SK-N-SH (cell line): ENCODE measurements at regions not wholly inside any gene's neighbourhood (a gene's known extent, or its start where the extent isn't known, plus 50 kb on each side); places are given as distances from the start of the nearest gene placed in this dataset.

Experiments used
- CTCF ChIA-PET: fragments of 300-600, 350-600 bp; formaldehyde crosslinking; extraction: SDS; loops from one replicate; lab custom pipeline; 2021; lab: Yijun Ruan, JAX
- POLR2A ChIA-PET: fragments of 350-600 bp; sonication (Branson Sonifier 250); formaldehyde crosslinking; extraction: SDS; loops from one replicate; lab custom pipeline; 2020; ENCODE audit warnings: antibody characterized with exemption, inconsistent platforms; lab: Yijun Ruan, JAX
- DNase-seq: peaks from one replicate; pipeline ENCODE4 v3.0.0; 2012
- H2AFZ ChIP-seq: fragments of 200-600 bp; sonication (generic); 2 replicates; pipeline ENCODE4 v1.8.1; 2016; ENCODE audit warnings: antibody characterized with exemption, mild to moderate bottlenecking, low read depth
- H3F3A ChIP-seq: fragments of 200-600 bp; sonication (generic); replicated peaks from 2 replicates; pipeline ENCODE3; 2016; ENCODE audit warnings: antibody characterized with exemption, mild to moderate bottlenecking; ENCODE audit not compliant: insufficient read depth
- H3K27ac ChIP-seq, 2 experiments: fragments of 200-500 bp in 1 of 2; fragments of 200-600 bp in 1 of 2; sonication (Bioruptor generic) in 1 of 2; sonication (generic), shearing (Covaris generic) in 1 of 2; 2 replicates each; pipeline versions ENCODE4 v1.5.1 to v1.6.1; 2014 to 2016; ENCODE audit warnings: low read depth in 2 of 2, inconsistent platforms in 1 of 2, low read length in 1 of 2, mild to moderate bottlenecking in 1 of 2, mixed read lengths in 1 of 2
- H3K27me3 ChIP-seq: fragments of 200-600 bp; sonication (generic), shearing (Covaris generic); 2 replicates; pipeline ENCODE4 v1.6.1; 2016; ENCODE audit warnings: mixed run types; ENCODE audit not compliant: insufficient read depth
- H3K36me3 ChIP-seq, 2 experiments: fragments of 200-500 bp in 1 of 2; fragments of 200-600 bp in 1 of 2; sonication (Bioruptor generic) in 1 of 2; sonication (generic) in 1 of 2; replicated peaks in 1 of 2; 2 replicates each; pipeline versions ENCODE3 to v1.5.1; 2014 to 2016; ENCODE audit warnings: low read length in 1 of 2, mild to moderate bottlenecking in 1 of 2; ENCODE audit not compliant: insufficient read depth in 2 of 2, control insufficient read depth in 1 of 2
- H3K4me1 ChIP-seq, 2 experiments: fragments of 200-500 bp in 1 of 2; fragments of 200-600 bp in 1 of 2; sonication (Bioruptor generic) in 1 of 2; sonication (generic), shearing (Covaris generic) in 1 of 2; 2 replicates each; pipeline versions ENCODE4 v1.5.1 to v1.6.1; 2014 to 2016; ENCODE audit warnings: low read depth in 1 of 2, low read length in 1 of 2, mixed run types in 1 of 2; ENCODE audit not compliant: insufficient read depth in 2 of 2, control insufficient read depth in 1 of 2
- H3K4me2 ChIP-seq: fragments of 200-600 bp; sonication (generic), shearing (Covaris generic); 2 replicates; pipeline ENCODE4 v1.6.1; 2017; ENCODE audit warnings: mixed run types
- H3K4me3 ChIP-seq, 2 experiments: fragments of 200-500 bp in 1 of 2; fragments of 200-600 bp in 1 of 2; sonication (Bioruptor generic) in 1 of 2; sonication (generic), shearing (Covaris generic) in 1 of 2; 2 replicates each; pipeline versions ENCODE4 v1.5.1 to v1.8.1; 2014 to 2016; ENCODE audit warnings: low read depth in 2 of 2, inconsistent platforms in 1 of 2, low read length in 1 of 2, mild to moderate bottlenecking in 1 of 2, mixed read lengths in 1 of 2, moderate library complexity in 1 of 2
- H3K79me2 ChIP-seq: fragments of 200-600 bp; sonication (generic); 2 replicates; pipeline ENCODE4 v1.8.1; 2017; ENCODE audit warnings: mild to moderate bottlenecking; ENCODE audit not compliant: insufficient read depth
- H3K9ac ChIP-seq: fragments of 200-600 bp; sonication (generic); 2 replicates; pipeline ENCODE4 v1.6.1; 2017; ENCODE audit warnings: mixed run types
- H3K9me2 ChIP-seq: fragments of 200-600 bp; sonication (generic); 2 replicates; pipeline ENCODE4 v1.6.1; 2017; ENCODE audit warnings: mixed run types
- H3K9me3 ChIP-seq: fragments of 200-600 bp; sonication (generic); 2 replicates; pipeline ENCODE4 v1.6.1; 2017; ENCODE audit warnings: mixed run types, mild to moderate bottlenecking, moderate library complexity
- H4K20me1 ChIP-seq: fragments of 200-600 bp; sonication (generic); 2 replicates; pipeline ENCODE4 v1.6.1; 2017; ENCODE audit warnings: mild to moderate bottlenecking, mixed run types; ENCODE audit not compliant: insufficient read depth
- CHD2 ChIP-seq: fragments of 150-350 bp; IDR thresholded peaks from 2 replicates; pipeline ENCODE4 v1.6.1; 2018; ENCODE audit warnings: low read length; ENCODE audit not compliant: partially characterized antibody
- EZH2phosphoT487 ChIP-seq: fragments of 200-600 bp; sonication (generic); IDR thresholded peaks from 2 replicates; pipeline ENCODE4 v1.6.1; 2017; ENCODE audit warnings: low read depth, mixed run types, mild to moderate bottlenecking, antibody characterized with exemption, moderate library complexity, borderline replicate concordance
- FOXJ3 ChIP-seq: sonication (generic); formaldehyde crosslinking; IDR thresholded peaks from 2 replicates; pipeline ENCODE4 v1.5.1; 2020; ENCODE audit warnings: mild to moderate bottlenecking, missing genetic modification reagents
- FOXM1 ChIP-seq: IDR thresholded peaks from 2 replicates; pipeline ENCODE4 v1.4.0; 2012; ENCODE audit warnings: low read depth, mild to moderate bottlenecking
- JUND ChIP-seq: IDR thresholded peaks from 2 replicates; pipeline ENCODE4 v1.4.0; 2012
- MAX ChIP-seq: IDR thresholded peaks from 2 replicates; pipeline ENCODE4 v1.4.0; 2012; ENCODE audit warnings: low read depth
- MEF2A ChIP-seq: IDR thresholded peaks from 2 replicates; pipeline ENCODE4 v1.4.0; 2012; ENCODE audit warnings: low read depth, borderline replicate concordance
- MXI1 ChIP-seq: IDR thresholded peaks from 2 replicates; pipeline ENCODE4 v1.6.1; 2012; ENCODE audit warnings: mild to moderate bottlenecking, low read depth, low read length, improper control_type of control experiment
- NRF1 ChIP-seq: IDR thresholded peaks from 2 replicates; pipeline ENCODE4 v1.6.1; 2012; ENCODE audit warnings: low read depth, mild to moderate bottlenecking, low read length
- POLR2AphosphoS5 ChIP-seq: IDR thresholded peaks from 2 replicates; pipeline ENCODE4 v1.6.1; 2012; ENCODE audit warnings: low read depth, low read length
- RFX5 ChIP-seq: IDR thresholded peaks from 2 replicates; pipeline ENCODE4 v1.6.1; 2012; ENCODE audit warnings: mild to moderate bottlenecking, improper control_type of control experiment, low read length
- RXRA ChIP-seq: IDR thresholded peaks from 2 replicates; pipeline ENCODE4 v1.4.0; 2012; ENCODE audit warnings: low read depth, mild to moderate bottlenecking, borderline replicate concordance
- SIN3A ChIP-seq: IDR thresholded peaks from 2 replicates; pipeline ENCODE4 v1.6.1; 2012; ENCODE audit warnings: low read depth, mild to moderate bottlenecking, low read length, moderate library complexity, borderline replicate concordance
- SMC3 ChIP-seq: IDR thresholded peaks from 2 replicates; pipeline ENCODE4 v1.6.1; 2012; ENCODE audit warnings: low read depth, low read length, improper control_type of control experiment
- TAF1 ChIP-seq: IDR thresholded peaks from 2 replicates; pipeline ENCODE4 v1.6.1; 2012; ENCODE audit warnings: low read depth, mild to moderate bottlenecking, low read length, moderate library complexity, borderline replicate concordance
- TCF12 ChIP-seq: IDR thresholded peaks from 2 replicates; pipeline ENCODE4 v1.4.0; 2012
- TEAD4 ChIP-seq: IDR thresholded peaks from 2 replicates; pipeline ENCODE4 v1.4.0; 2012; ENCODE audit warnings: mild to moderate bottlenecking, borderline replicate concordance; ENCODE audit not compliant: insufficient read depth
- YY1 ChIP-seq: IDR thresholded peaks from 2 replicates; pipeline ENCODE4 v1.4.0; 2012; ENCODE audit warnings: low read depth, mild to moderate bottlenecking
- WGBS: methylation state at CpG from one replicate; pipeline ENCODE4 v1.1.6; 2017; ENCODE audit warnings: low lambda C conversion rate; 5-methylcytosine and 5-hydroxymethylcytosine counted together
- TF ChIP-seq, protein P1 (sequence below): IDR thresholded peaks from 2 replicates; pipeline ENCODE4 v1.4.0; 2012; ENCODE audit warnings: low read depth, borderline replicate concordance
- TF ChIP-seq, protein P2 (sequence below): IDR thresholded peaks from 2 replicates; pipeline ENCODE4 v1.6.1; 2012; ENCODE audit warnings: mild to moderate bottlenecking, low read depth, low read length, moderate library complexity
- TF ChIP-seq, protein P3 (sequence below): fragments of 150-350 bp; IDR thresholded peaks from 2 replicates; pipeline ENCODE4 v1.6.1; 2016; ENCODE audit warnings: mild to moderate bottlenecking, low read depth, low read length
- TF ChIP-seq, protein P4 (sequence below): fragments of 200-600 bp; sonication (generic); IDR thresholded peaks from 2 replicates; pipeline ENCODE4 v1.6.1; 2017; ENCODE audit warnings: antibody characterized with exemption, mild to moderate bottlenecking, moderate library complexity

DNA sequence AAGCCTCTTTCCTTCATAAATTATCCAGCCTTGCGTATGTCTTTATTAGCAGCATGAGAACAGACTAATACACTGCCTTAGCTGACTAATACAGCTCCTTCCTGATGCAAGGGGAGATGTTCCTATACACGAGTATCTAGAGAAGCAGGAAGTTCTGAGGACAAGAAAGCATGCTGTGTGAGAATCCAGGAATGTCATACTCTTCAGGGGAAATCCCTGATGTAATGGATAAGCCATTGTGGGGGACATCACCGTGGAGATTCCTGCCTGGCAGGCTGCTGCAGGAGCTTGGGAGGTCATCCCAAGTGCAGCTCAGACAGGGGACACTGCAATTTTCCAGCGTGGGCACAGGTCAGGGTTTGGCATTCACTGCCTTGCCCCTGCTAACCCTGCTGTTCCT is 476.9 kb downstream of the NR2F2 start:
- no peaks in the 10 kb centered on the region for H4K20me1 ChIP-seq
- POLR2A ChIA-PET: interaction anchor here (0.7 kb wide), 1 partner anchor 76 kb away, joined by 3 read pairs; no protein-coding TSS in a partner anchor
- WGBS: 4% methylated on average over 4 of the region's 4 CpGs

DNA sequence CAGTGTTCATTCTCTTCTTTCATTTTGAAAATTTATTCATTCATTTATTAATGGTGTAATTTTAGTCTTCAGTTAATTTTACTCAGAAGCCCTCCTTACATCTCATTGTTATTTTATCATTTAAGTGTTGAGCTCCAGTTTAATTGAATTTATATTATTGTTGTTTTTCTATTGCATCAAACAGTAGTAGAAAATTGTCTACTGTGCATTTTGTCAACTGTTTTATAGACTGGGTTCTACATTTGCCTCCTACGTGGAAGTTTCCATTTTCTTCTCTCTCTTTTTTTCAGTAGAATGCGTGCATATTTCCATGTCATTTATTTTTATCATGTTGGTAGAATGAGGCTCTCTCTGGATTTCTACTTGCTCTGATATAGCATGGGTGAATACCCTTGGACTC is 487.4 kb downstream of the NR2F2 start:
- no peak overlapping the region for H3K4me2 ChIP-seq
- ChIA-PET CTCF (no interaction called here), POLR2A (no interaction called here)
- H3K36me3 ChIP-seq: no peaks in the 10 kb centered on the region
- H3K4me3 ChIP-seq: no peak overlapping the region
- H3F3A ChIP-seq: no peaks in the 10 kb centered on the region
- H3K9me2 ChIP-seq: no peaks in the 10 kb centered on the region
- no peak for DNase-seq
- WGBS: 4% methylated on average over 2 of the region's 2 CpGs
- no peaks in the 10 kb centered on the region for H4K20me1 ChIP-seq
- no peak overlapping the region for H3K9ac ChIP-seq
- no peaks in the 10 kb centered on the region for H3K79me2 ChIP-seq
- H2AFZ ChIP-seq: no peak overlapping the region
- no peaks in the 10 kb centered on the region for H3K9me3 ChIP-seq
- H3K27me3 ChIP-seq: no peaks in the 10 kb centered on the region
- no peak overlapping the region for H3K27ac ChIP-seq
- H3K4me1 ChIP-seq: no peaks in the 10 kb centered on the region
- no peak for TF ChIP-seq MXI1
- no peak for TF ChIP-seq RFX5
- TF ChIP-seq RXRA: no peak
- TF ChIP-seq TEAD4: no peak
- TF ChIP-seq MEF2A: no peak
- no peak for TF ChIP-seq JUND
- no peak for TF ChIP-seq FOXJ3
- TF ChIP-seq, protein P1, sequence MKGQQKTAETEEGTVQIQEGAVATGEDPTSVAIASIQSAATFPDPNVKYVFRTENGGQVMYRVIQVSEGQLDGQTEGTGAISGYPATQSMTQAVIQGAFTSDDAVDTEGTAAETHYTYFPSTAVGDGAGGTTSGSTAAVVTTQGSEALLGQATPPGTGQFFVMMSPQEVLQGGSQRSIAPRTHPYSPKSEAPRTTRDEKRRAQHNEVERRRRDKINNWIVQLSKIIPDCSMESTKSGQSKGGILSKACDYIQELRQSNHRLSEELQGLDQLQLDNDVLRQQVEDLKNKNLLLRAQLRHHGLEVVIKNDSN: no peak
- TF ChIP-seq TAF1: no peak
- TF ChIP-seq YY1: no peak
- no peak for TF ChIP-seq POLR2AphosphoS5
- TF ChIP-seq, protein P2, sequence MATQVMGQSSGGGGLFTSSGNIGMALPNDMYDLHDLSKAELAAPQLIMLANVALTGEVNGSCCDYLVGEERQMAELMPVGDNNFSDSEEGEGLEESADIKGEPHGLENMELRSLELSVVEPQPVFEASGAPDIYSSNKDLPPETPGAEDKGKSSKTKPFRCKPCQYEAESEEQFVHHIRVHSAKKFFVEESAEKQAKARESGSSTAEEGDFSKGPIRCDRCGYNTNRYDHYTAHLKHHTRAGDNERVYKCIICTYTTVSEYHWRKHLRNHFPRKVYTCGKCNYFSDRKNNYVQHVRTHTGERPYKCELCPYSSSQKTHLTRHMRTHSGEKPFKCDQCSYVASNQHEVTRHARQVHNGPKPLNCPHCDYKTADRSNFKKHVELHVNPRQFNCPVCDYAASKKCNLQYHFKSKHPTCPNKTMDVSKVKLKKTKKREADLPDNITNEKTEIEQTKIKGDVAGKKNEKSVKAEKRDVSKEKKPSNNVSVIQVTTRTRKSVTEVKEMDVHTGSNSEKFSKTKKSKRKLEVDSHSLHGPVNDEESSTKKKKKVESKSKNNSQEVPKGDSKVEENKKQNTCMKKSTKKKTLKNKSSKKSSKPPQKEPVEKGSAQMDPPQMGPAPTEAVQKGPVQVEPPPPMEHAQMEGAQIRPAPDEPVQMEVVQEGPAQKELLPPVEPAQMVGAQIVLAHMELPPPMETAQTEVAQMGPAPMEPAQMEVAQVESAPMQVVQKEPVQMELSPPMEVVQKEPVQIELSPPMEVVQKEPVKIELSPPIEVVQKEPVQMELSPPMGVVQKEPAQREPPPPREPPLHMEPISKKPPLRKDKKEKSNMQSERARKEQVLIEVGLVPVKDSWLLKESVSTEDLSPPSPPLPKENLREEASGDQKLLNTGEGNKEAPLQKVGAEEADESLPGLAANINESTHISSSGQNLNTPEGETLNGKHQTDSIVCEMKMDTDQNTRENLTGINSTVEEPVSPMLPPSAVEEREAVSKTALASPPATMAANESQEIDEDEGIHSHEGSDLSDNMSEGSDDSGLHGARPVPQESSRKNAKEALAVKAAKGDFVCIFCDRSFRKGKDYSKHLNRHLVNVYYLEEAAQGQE: no peak

More for the DNA sequence above, 476.9 kb downstream of the NR2F2 start:
- H3K4me1 ChIP-seq: no peaks in the 10 kb centered on the region
- no peaks in the 10 kb centered on the region for H3K36me3 ChIP-seq
- H3K27ac ChIP-seq: no peak overlapping the region
- no peaks in the 10 kb centered on the region for H3K9me2 ChIP-seq
- H3F3A ChIP-seq: no peaks in the 10 kb centered on the region
- no peaks in the 10 kb centered on the region for H3K9me3 ChIP-seq
- no peaks in the 10 kb centered on the region for H3K79me2 ChIP-seq
- DNase-seq: no peak
- no peak overlapping the region for H3K9ac ChIP-seq
- TF ChIP-seq MAX (no peak), CHD2 (no peak), NRF1 (no peak), POLR2AphosphoS5 (no peak), RXRA (no peak), FOXJ3 (no peak), SIN3A (no peak), SMC3 (no peak), MEF2A (no peak), EZH2phosphoT487 (no peak), TCF12 (no peak), FOXM1 (no peak)
- TF ChIP-seq, protein P3, sequence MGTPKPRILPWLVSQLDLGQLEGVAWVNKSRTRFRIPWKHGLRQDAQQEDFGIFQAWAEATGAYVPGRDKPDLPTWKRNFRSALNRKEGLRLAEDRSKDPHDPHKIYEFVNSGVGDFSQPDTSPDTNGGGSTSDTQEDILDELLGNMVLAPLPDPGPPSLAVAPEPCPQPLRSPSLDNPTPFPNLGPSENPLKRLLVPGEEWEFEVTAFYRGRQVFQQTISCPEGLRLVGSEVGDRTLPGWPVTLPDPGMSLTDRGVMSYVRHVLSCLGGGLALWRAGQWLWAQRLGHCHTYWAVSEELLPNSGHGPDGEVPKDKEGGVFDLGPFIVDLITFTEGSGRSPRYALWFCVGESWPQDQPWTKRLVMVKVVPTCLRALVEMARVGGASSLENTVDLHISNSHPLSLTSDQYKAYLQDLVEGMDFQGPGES: no peak
- TF ChIP-seq, protein P4, sequence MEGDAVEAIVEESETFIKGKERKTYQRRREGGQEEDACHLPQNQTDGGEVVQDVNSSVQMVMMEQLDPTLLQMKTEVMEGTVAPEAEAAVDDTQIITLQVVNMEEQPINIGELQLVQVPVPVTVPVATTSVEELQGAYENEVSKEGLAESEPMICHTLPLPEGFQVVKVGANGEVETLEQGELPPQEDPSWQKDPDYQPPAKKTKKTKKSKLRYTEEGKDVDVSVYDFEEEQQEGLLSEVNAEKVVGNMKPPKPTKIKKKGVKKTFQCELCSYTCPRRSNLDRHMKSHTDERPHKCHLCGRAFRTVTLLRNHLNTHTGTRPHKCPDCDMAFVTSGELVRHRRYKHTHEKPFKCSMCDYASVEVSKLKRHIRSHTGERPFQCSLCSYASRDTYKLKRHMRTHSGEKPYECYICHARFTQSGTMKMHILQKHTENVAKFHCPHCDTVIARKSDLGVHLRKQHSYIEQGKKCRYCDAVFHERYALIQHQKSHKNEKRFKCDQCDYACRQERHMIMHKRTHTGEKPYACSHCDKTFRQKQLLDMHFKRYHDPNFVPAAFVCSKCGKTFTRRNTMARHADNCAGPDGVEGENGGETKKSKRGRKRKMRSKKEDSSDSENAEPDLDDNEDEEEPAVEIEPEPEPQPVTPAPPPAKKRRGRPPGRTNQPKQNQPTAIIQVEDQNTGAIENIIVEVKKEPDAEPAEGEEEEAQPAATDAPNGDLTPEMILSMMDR: no peak
- TF ChIP-seq, all 33 proteins: peak for 0
- no peaks in the 10 kb centered on the region for H3K27me3 ChIP-seq
- H3K4me2 ChIP-seq: no peak overlapping the region
- no peak overlapping the region for H2AFZ ChIP-seq
- no peak overlapping the region for H3K4me3 ChIP-seq
- CTCF ChIA-PET: no interaction called here
